GM19324 (cell line): ENCODE measurements at regions not wholly inside any gene's neighbourhood (a gene's known extent, or its start where the extent isn't known, plus 50 kb on each side); places are given as distances from the start of the nearest gene placed in this dataset.

Experiments
- ATAC-seq: cut with Tn5 transposase; IDR thresholded peaks from one replicate; pipeline ENCODE4 v1.9.1; 2021; ENCODE audit warnings: mild to moderate bottlenecking, moderate library complexity; ENCODE audit not compliant: unreplicated experiment, low FRiP score

DNA sequence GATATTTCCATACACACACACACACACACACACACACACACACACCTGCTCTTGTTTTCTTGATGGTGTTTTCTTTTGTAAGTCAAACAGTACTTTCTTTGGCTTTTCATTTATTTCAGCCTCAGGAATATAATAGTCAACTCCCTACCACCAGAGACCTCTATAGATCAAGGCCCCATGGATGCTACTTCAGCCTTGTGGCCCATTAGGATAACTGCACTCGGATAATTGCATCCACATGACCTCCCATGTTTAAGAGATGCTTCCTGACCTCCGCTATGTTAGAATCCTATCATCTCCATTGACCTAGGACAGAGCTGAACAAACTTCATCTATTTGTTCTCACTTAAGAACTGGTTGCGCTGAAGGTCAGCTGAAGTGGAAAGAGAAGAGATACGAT, 1094.0 kb upstream of the B3GALT2 start:
- ATAC-seq: no peak

GRCh38 chr1:194279975-194280374, 1093.6 kb upstream of the B3GALT2 start:
- no peak for ATAC-seq

DNA sequence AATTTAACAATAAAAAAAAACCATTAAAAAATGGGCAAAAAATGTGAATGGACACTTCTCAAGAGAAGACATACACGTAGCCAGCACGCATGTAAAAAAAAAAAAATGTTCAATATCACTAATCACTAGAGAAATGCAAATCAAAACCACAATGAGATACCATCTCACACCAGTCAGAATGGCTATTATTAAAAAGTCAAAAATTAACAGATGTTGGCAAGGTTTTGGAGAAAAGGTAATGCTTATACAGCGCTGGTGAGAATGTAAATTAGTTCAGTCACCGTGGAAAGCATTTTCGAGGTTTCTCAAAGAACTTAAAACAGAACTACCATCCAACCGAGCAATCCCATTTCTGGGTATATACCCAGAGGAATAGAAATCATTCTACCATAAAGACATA, 1091.5 kb upstream of the B3GALT2 start:
- ATAC-seq: no peak

DNA sequence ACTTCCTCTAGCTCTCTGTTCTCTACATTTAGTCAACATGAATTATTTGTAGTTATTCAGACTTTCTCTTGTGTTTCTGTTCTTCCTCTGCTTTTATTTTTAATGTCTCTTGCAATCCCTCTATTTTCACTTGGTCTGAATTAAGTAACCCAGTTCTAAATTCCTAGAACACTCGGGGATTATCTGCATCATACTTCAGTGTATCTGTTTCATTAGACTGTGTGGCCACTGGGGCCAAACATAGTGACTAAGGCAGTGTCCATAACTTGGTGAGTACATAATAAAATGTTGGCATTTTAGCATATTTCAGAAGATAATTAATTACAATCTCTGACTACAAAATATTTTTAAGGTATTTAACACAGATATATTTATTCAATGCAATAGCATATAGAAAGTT, 1087.2 kb upstream of the B3GALT2 start:
- ATAC-seq: no peak

DNA sequence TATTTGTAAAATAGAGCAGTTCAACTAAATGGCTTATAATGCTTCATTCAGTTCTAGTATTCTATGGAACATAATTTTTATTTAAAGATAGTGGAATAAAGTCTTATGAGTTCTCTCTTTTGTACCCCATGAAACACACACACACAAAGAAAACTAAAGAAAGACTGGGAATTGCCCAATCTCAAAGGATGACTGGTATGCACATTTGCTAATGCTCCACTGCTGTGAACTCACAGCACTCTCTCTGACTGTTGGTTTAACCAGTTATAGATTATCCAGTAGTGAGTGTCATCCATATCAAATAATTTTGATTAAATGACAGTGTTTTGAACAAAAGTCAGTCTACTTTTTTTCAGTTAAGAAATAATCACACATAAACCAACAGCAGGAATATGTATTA, 1082.4 kb upstream of the B3GALT2 start:
- no peak for ATAC-seq

GRCh38 chr1:194267021-194267420, 1080.6 kb upstream of the B3GALT2 start:
- no peak for ATAC-seq

DNA sequence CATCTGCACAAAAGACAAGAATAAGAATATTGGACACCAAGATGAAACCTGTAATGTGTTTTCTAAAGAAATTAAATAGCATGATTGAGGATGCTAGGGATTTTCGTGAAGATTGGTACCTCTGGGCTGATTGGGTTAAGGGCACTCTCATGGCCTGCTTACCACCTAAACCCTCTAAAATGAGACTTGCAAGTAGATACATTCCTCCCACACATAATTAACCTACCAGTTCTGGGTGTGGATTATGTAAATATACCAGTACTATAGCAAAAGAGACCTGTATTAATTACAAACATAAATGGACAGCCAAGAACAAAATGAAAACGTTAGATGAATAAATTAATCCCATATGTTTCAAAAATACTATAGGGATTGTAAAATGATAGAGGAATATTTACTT, 1069.6 kb upstream of the B3GALT2 start:
- ATAC-seq: no peak

- no peak for ATAC-seq
Observed at GRCh38 chr1:194252199-194252598, 1065.8 kb upstream of the B3GALT2 start.

- ATAC-seq: no peak
Observed at GRCh38 chr1:194241215-194241614, 1054.8 kb upstream of the B3GALT2 start.

DNA sequence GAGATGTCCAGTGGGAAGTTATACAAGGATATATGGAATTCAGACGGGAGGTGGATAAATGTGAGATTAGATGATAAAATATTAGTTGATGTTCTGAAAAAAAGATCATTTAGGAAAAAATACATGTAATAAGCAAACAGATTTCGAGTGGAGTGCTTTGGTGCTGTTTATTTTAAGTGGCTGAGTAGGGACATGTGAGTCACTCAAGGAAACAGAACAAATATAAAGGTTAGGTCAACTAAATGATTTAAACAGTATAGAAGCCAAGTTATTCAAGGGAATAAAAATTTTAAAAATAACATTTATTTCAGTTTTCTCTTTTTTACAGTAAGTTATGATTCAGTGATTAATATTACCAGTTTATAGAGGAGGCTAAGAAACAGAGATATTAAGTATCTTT, 1046.7 kb upstream of the B3GALT2 start:
- no peak for ATAC-seq

GRCh38 chr1:194230351-194231144, 1044.1 kb upstream of the B3GALT2 start:
- no peak for ATAC-seq

DNA sequence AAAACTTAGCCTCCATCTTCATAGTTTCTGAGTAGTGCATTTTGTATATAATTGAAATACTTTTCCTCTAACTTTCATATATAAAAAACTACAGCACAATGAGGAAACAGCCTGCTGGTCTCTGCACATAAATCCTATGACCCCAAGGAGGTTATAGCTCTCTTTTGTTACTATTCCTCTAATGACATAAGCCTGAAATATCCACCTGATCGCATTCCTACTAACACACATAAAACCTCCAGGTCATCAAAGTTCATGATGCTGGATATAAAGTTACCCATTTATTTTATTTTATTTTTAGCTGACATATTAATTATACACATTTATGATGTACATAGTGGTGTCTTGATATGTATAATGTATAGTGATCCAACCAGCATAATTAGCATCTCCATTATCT, 1042.0 kb upstream of the B3GALT2 start:
- ATAC-seq: no peak

- no peak for ATAC-seq
Observed at GRCh38 chr1:194227161-194227560, 1040.7 kb upstream of the B3GALT2 start.

- peak; percentile 85 for ATAC-seq
Observed at GRCh38 chr1:194225821-194226220, 1039.4 kb upstream of the B3GALT2 start.

DNA sequence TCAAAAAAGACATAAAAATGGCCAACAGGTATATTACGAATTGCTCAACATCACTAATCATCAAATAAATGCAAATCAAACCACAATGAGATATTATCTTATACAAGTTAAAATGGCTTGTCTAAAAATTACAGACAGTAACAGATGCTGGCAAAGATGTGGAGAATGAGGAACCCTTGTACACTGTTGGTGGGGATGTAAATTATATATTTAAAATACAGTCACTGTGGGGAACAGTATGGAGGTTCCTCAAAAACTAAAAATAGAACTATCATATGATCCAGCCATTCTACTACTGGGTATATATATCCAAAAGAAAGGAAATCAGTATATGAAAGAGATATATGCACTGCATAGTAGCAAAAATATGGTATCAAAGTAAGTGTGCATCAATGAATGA, 1037.2 kb upstream of the B3GALT2 start:
- ATAC-seq: no peak

GRCh38 chr1:194215448-194215847, 1029.0 kb upstream of the B3GALT2 start:
- no peak for ATAC-seq

DNA sequence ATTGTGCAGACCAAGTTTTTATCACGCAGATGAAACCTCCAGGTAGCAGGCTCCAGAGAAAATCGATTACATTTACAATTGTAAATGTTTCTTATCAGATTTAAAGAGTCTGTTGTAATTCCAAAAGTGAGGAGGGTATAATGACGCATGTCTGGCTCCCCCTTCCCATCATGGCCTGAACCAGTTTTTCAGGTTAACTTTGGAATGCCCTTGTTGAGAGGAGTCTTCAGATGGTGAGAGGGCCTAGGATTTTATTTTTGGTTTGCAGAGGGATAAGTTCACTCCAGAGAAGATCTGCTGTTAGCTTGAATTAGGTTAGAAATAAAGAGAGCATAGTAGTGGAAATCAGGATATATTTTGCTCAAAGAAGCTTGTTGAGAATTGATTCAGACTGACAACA, 1028.3 kb upstream of the B3GALT2 start:
- no peak for ATAC-seq

GRCh38 chr1:194209920-194210319, 1023.5 kb upstream of the B3GALT2 start:
- ATAC-seq: no peak

- ATAC-seq: no peak
Observed at GRCh38 chr1:194208674-194209073, 1022.3 kb upstream of the B3GALT2 start.

DNA sequence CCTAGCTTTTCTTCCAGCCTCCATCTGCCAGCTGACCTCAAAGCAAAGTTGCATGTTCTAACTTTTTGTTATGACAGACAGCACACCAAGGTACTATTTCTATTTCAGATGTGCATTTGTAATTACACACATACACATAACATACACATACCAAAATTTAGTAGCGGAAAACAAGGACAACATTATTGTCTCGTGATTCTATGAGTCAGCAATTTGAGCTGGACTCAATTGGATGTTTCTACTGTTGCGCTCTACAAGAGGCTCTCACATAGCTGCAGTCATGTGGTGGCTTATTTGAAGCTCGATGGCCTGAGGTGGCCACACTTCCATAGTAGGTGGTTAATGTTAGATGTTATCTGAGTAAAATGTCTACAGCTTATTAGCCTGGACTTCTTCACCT, 1010.1 kb upstream of the B3GALT2 start:
- no peak for ATAC-seq

GRCh38 chr1:194194724-194195123, 1008.3 kb upstream of the B3GALT2 start:
- no peak for ATAC-seq

DNA sequence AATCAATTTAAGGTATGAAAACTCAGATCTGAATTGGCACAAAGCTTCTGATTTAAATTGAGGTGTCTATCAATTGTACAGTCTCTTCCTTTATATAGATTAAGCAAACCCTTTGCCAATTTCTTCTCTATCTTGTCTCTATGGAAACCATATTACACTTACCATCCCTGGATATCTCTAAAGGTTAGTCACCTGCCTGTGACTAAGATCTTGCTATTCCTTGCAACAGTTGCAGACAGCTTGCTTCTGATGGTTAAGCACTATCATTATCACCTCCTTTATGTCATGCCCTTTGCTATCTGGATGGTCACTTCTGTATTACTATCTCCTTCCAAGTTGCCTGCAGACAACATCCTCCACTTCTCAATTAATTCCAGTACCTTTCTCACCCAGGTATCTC, 998.6 kb upstream of the B3GALT2 start:
- no peak for ATAC-seq

- no peak for ATAC-seq
Observed at GRCh38 chr1:194184425-194184824, 998.0 kb upstream of the B3GALT2 start.
